Stimulated activated CD4-positive, alpha-beta T cell treated with anti-CD3 and anti-CD28 coated beads, Interleukin-2, amount 100 ng/mL, for 24 hours (primary cell): ENCODE measurements at regions not wholly inside any gene's neighbourhood (a gene's known extent, or its start where the extent isn't known, plus 50 kb on each side); places are given as distances from the start of the nearest gene placed in this dataset.
"Not testable (repeated sequence)": the region's sequence is repeated elsewhere in the genome, so short reads cannot be mapped to it uniquely, and the experiment has no call there.

Experiments used
- DNase-seq, 2 donors: peaks; one replicate each; pipeline ENCODE4 v3.0.0-alpha.2; 2020

DNA sequence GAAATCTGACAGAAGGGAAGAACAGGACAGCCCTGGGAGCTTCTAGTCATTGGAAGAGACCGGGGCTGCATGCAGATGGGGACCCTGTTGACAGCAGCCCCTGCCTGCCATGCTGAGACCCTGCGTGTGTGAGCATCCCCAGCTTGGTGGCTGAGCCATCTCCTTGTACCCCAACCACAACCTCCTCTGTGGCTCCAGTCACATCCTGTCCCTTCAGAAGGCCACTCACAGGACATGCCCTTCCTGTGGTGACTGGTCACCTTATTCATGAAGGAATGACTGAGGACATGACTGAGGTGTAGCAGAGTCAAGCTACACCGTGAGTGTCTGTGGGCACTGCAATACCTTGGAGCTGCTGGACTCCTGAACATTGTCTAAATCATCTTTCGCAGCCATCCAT is 141.8 kb upstream of the ERRFI1 start:
- no peak for DNase-seq

DNA sequence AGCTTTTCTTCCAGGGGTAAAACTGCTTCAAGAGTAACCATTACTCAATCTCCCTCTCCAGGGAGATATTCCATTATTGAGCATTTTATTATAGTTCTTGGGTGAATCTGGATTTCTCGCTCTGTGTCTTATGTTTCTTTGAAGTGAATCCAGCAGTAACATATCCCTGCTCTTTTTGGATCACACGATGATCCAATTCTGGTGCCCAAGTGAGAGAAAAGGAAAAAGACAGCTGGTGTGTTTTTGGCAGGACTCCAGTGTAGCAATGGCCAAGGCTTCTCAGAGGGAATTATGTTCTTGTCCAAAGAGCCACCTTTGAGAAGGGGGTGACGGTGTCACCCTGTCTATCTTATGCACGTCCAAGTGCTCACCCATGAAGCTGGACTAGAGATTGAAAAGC is 140.3 kb upstream of the ERRFI1 start:
- no peak for DNase-seq

DNA sequence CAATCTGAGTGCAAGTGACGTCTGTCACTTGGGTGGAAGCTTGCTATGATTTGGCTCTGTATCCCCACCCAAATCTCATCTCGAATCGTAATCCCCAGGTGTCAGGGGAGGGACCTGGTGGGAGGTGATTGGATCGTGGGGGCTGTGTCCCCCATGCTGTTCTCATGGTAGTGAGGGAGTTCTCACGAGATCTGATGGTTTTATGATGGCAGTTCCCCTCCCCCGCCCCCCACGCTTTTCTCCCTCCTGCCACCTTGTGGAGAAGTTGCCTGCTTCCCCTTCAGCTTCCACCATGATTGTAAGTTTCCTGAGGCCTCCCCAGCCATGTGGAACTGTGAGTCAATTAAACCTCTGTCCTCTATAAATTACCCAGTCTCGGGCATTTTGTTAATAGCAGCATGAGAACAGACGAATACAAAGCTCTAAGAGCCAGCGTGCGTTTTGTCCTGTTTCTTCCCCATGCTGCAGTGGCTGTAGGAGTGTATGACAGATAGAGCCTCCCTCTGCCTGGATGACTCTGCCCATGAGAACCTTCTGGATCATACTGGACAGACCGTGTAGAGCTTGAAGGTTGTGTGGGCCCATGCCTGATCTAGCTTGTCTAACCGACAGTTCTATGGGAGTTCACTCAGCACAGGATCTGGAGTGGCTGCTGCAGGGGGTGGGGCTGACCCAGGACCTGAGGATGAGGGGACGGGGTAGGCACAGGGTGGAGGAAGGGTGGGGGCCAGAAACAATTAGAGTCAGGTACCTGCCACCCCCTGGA is 139.7 kb upstream of the ERRFI1 start:
- no peak for DNase-seq

GRCh38 chr1:8164670-8165069 is 138.6 kb upstream of the ERRFI1 start:
- DNase-seq: no peak

DNA sequence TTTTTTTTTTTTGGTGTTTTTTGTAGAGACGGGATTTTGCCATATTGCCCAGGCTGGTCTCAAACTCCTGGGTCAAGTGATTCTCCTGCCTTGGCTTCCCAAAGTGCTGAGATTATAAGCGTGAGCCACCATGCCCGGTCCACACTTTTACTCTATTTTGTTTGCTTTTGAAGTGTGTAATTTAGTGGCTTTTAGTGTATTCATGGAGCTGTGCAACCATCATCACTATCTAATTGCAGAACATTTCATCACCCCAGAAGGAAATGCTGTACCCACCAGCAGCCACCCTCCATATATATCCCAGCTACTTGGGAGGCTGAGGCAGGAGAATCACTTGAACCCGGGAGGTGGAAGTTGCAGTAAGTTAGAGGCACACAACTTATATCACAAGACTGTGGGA is 136.9 kb upstream of the ERRFI1 start:
- DNase-seq: no peak

DNA sequence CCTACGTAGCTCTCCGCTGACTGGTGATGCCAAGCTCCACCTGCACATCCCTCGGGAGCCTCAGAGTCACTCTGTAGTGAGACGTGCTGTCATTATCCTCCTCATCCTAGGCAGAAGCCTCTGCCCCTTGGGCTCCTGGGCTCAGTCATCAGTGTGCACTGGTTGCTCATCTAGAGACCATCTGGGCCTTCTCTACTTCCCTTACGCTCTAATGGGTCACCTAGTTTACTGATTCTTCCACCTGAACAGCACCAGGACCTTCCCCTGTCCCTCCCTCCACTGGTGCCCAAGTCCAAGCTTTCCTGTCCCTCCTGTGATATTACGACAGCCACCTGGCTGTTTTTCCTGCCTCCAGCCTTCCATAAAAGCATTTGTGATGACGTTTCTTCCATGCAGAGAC is 136.1 kb upstream of the ERRFI1 start:
- no peak for DNase-seq

GRCh38 chr1:8161546-8162105 is 135.5 kb upstream of the ERRFI1 start:
- no peak for DNase-seq

GRCh38 chr1:8159470-8160024 is 133.4 kb upstream of the ERRFI1 start:
- no peak for DNase-seq

- no peak for DNase-seq
Observed at GRCh38 chr1:8158995-8159394, 132.9 kb upstream of the ERRFI1 start.

GRCh38 chr1:8157765-8158164 is 131.7 kb upstream of the ERRFI1 start:
- DNase-seq: no peak

DNA sequence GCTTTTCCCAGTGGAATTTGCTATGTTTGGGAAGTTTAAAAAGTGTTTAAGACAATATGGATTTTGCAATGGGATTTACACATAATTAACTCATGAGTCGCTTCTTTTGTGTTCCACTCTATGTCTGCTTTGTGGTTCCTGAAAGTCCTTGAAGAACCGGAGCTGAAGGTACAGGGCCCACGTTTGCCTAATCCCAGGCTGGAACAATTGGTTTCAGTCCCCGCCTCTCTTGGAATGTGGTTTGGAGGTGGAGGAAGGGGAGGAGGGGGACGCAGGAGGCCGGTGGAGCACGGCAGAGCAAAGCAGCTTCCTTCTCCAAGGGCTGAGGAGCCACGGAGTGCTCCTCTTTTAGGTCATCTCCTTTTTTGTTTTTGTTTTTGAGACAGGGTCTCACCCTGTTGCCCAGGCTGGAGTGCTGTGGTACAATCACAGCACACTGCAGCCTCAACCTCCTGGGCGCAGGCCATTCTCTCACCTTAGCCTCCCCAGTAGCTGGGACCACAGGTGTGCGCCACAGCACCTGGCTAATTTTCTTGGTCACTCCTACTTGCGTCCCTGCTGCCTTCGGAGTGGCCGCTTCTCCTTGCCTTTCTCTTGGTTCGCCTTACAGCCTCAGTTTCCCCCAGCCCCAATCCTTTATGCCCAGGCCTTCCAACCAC is 129.5 kb upstream of the ERRFI1 start:
- no peak for DNase-seq

DNA sequence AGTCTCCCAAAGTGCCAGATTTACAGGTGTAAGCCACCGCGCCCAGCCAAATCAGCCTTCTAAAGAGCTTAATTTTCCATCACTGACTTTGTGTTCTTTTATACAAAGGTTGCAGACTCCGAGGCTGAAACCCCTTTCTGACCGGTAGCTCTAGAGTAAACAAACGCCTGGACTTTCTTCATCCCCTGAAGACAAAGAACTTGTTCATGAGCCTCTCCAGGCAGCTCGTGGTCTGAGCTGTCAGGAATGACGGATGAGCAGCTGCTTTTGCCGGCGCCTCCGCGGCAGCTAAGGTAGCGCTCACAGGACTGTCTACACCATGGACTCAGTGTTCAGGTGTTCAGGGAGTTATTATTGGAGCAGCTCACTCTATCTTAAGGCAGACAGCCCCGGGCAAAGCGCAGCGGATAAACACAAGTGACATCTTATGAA is 128.5 kb upstream of the ERRFI1 start:
- no peak for DNase-seq

DNA sequence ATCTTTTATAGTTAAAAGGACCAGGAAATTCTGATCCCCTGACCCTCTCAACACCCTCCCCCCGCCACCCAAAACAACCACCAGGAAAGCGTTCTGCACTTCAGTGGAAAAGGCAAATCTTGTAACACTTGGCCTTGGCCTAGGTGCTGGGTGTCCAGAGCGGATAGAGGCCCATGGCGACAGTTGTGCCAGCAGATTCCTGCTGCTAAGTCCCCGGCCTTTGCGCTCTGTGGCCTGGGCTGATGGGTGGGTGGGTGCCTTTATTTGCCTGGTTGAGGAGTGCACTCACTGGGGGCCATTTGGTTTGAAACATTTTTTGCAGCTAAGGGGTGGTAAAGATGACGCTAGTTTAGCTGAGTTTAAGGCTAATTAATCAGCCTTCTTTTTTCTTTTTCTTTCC is 127.9 kb upstream of the ERRFI1 start:
- no peak for DNase-seq

- peak; percentile 27 to 28 for DNase-seq
Observed at GRCh38 chr1:8152731-8153702, 126.9 kb upstream of the ERRFI1 start.

GRCh38 chr1:8151647-8152046 is 125.5 kb upstream of the ERRFI1 start:
- no peak for DNase-seq

GRCh38 chr1:8149756-8150155 is 123.6 kb upstream of the ERRFI1 start:
- not testable (repeated sequence) for DNase-seq

GRCh38 chr1:8147956-8148355 is 121.8 kb upstream of the ERRFI1 start:
- DNase-seq: no peak

GRCh38 chr1:8146257-8146855 is 120.2 kb upstream of the ERRFI1 start:
- no peak for DNase-seq

DNA sequence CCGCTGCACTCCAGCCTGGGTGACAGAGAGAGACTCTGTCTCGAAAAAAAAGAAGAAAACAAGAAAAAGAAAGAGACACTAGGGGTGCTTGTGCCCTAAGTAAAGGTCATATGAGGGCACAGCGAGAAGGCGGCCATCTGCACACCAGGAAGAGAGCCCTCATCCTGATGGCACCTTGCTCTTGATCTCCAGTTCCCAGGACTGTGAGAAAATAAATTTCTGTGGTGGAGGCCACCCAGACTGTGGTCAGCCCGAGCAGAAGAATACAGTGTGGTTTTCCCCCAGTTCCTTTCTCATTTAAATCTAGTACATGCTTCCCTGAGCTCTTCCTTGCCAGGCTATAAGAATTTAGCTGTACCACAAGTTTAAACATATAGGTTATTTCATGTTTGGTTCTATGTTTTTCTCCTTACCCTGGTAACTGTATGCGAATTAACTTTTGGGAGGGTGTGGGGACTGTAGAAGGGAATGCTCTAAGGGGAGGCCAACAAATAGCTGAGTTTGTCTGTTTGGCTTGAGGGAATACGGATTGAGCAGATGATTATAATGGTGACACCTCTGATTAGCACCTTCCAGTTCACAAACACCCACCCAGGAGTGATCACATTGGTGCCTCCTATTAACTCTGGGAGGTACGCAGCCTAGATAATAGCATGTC is 119.6 kb upstream of the ERRFI1 start:
- DNase-seq: no peak

GRCh38 chr1:8144323-8144722 is 118.2 kb upstream of the ERRFI1 start:
- no peak for DNase-seq

DNA sequence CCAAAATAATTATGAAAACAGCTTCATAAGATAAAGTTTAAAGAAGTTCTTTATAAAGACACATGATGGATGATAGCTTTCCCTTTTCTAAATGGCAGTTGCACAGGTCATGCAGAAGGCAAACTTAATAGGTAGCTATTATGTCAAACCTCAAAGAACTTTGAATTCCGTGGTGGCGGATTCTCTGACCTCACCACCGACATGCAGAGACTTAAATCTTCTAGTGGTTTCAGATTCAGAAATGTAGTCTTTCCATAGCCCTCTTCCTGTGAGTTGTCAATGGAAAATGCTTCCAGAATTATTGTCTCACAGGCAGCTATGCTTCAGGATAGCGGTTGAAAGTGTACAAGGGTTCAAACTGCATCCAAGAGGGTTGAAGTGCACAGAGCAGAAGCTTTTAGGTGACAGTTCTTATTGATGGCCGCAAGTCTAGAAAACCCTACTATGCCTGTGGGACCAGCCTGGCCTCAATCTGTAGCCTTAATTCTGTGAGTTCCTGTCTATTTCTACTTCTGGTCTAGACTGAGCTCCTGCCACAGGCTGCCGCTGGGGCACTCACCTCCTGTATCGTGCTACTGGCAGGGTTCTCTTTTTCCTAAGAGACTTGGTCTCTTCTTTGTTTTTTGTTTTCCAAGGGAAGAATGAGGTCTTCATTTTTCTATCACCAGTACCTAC is 117.0 kb upstream of the ERRFI1 start:
- no peak for DNase-seq
